ENCODE measurements at regions not wholly inside any gene's neighbourhood (a gene's known extent, or its start where the extent isn't known, plus 50 kb on each side); places are given as distances from the start of the nearest gene placed in this dataset.

- TF ChIP-seq CTCF (IDR thresholded peaks at IDR 0.05) = no peak
- no peak for TF ChIP-seq POLR2A (IDR thresholded peaks at IDR 0.05)
Observed at GRCh38 chr5:53340956-53341750, 139.3 kb upstream of the FST start.

All from Peyer's patch (tissue), 4 donors.